Chondrocyte (in vitro differentiated cells): ENCODE measurements at regions not wholly inside any gene's neighbourhood (a gene's known extent, or its start where the extent isn't known, plus 50 kb on each side); places are given as distances from the start of the nearest gene placed in this dataset.
A peak's percentile ranks its signal among the peaks of the same experiment; 100 is the strongest.
"Not testable (repeated sequence)": the region's sequence is repeated elsewhere in the genome, so short reads cannot be mapped to it uniquely, and the experiment has no call there.

Experiments
- DNase-seq: peaks from one replicate; pipeline ENCODE4 v3.0.0; 2021; ENCODE audit warnings: mixed read lengths, low spot score
- H3K27ac Mint-ChIP-seq: one replicate; pipeline ENCODE4 v1.8.0; 2021; ENCODE audit warnings: mild to moderate bottlenecking, moderate library complexity, mixed read lengths; ENCODE audit not compliant: unreplicated experiment
- H3K27me3 Mint-ChIP-seq: 2 replicates; pipeline ENCODE4 v1.8.0; 2021; ENCODE audit warnings: low read depth, mixed read lengths
- H3K36me3 Mint-ChIP-seq: 2 replicates; pipeline ENCODE4 v1.8.0; 2021; ENCODE audit warnings: low read depth, mixed read lengths
- H3K4me1 Mint-ChIP-seq: 2 replicates; pipeline ENCODE4 v1.8.0; 2021; ENCODE audit warnings: low read depth, mild to moderate bottlenecking, mixed read lengths
- H3K4me3 Mint-ChIP-seq: one replicate; pipeline ENCODE4 v1.8.0; 2021; ENCODE audit warnings: mild to moderate bottlenecking, moderate library complexity, mixed read lengths; ENCODE audit not compliant: unreplicated experiment
- H3K9me3 Mint-ChIP-seq: 2 replicates; pipeline ENCODE4 v1.8.0; 2021; ENCODE audit warnings: low read depth, mixed read lengths
- CTCF ChIP-seq: fragments of 200-600 bp; sonication (generic); IDR thresholded peaks from 2 replicates; pipeline ENCODE4 v1.5.0; 2021; ENCODE audit warnings: antibody characterized with exemption, mild to moderate bottlenecking, moderate library complexity

GRCh38 chr5:111929261-111929660, 172.3 kb upstream of the NREP start:
- no peak overlapping the region for H3K4me3 Mint-ChIP-seq
- H3K36me3 Mint-ChIP-seq: no peaks in the 10 kb centered on the region
- H3K9me3 Mint-ChIP-seq: peaks cover 4% of the 10 kb centered on the region
- no peak for TF ChIP-seq CTCF
- H3K27me3 Mint-ChIP-seq: no peaks in the 10 kb centered on the region
- peak overlapping the region; percentile 88 for H3K27ac Mint-ChIP-seq
- H3K4me1 Mint-ChIP-seq: peaks cover 73% of the 10 kb centered on the region
- DNase-seq: no peak

- no peaks in the 10 kb centered on the region for H3K36me3 Mint-ChIP-seq
- no peak for TF ChIP-seq CTCF
- H3K9me3 Mint-ChIP-seq: peaks cover 4% of the 10 kb centered on the region
- no peak for DNase-seq
- H3K4me1 Mint-ChIP-seq: peaks cover 65% of the 10 kb centered on the region
- H3K27ac Mint-ChIP-seq: peak overlapping the region; percentile 34
- no peak overlapping the region for H3K4me3 Mint-ChIP-seq
- H3K27me3 Mint-ChIP-seq: no peaks in the 10 kb centered on the region
Observed at GRCh38 chr5:111928511-111928910, 171.5 kb upstream of the NREP start.

GRCh38 chr5:111927191-111927590, 170.2 kb upstream of the NREP start:
- DNase-seq: no peak

GRCh38 chr5:111926026-111926425, 169.0 kb upstream of the NREP start:
- Mint-ChIP-seq H3K4me3 (no peak overlapping the region), H3K4me1 (peaks cover 40% of the 10 kb centered on the region), H3K27ac (no peak overlapping the region)

More at GRCh38 chr5:111927191-111927590, 170.2 kb upstream of the NREP start:
- no peak overlapping the region for H3K27ac Mint-ChIP-seq
- H3K27me3 Mint-ChIP-seq: no peaks in the 10 kb centered on the region
- peaks cover 4% of the 10 kb centered on the region for H3K9me3 Mint-ChIP-seq
- no peak overlapping the region for H3K4me3 Mint-ChIP-seq
- no peak for TF ChIP-seq CTCF
- peaks cover 52% of the 10 kb centered on the region for H3K4me1 Mint-ChIP-seq
- no peaks in the 10 kb centered on the region for H3K36me3 Mint-ChIP-seq

GRCh38 chr5:111922344-111922743, 165.3 kb upstream of the NREP start:
- Mint-ChIP-seq H3K9me3 (peaks cover 20% of the 10 kb centered on the region), H3K4me1 (peaks cover 6% of the 10 kb centered on the region), H3K27ac (no peak overlapping the region), H3K4me3 (no peak overlapping the region), H3K36me3 (peaks cover 5% of the 10 kb centered on the region), H3K27me3 (no peaks in the 10 kb centered on the region)
- no peak for TF ChIP-seq CTCF
- no peak for DNase-seq

More at GRCh38 chr5:111926026-111926425, 169.0 kb upstream of the NREP start:
- DNase-seq: no peak
- Mint-ChIP-seq H3K27me3 (no peaks in the 10 kb centered on the region), H3K9me3 (no peaks in the 10 kb centered on the region), H3K36me3 (no peaks in the 10 kb centered on the region)
- no peak for TF ChIP-seq CTCF

- not testable (repeated sequence) for H3K4me1 Mint-ChIP-seq, H3K36me3 Mint-ChIP-seq, H3K27ac Mint-ChIP-seq, H3K27me3 Mint-ChIP-seq, H3K4me3 Mint-ChIP-seq, DNase-seq
- H3K9me3 Mint-ChIP-seq: peaks cover 20% of the 10 kb centered on the region
Observed at GRCh38 chr5:111921691-111922090, 164.7 kb upstream of the NREP start.
